HCT116 (cell line): ENCODE measurements at regions not wholly inside any gene's neighbourhood (a gene's known extent, or its start where the extent isn't known, plus 50 kb on each side); places are given as distances from the start of the nearest gene placed in this dataset.

Source experiments
- EZH2phosphoT487 ChIP-seq: fragments of 200-600 bp; IDR thresholded peaks from 2 replicates; pipeline ENCODE4 v1.6.1; 2018; ENCODE audit warnings: antibody characterized with exemption, borderline replicate concordance
- POLR2AphosphoS5 ChIP-seq: IDR thresholded peaks from 2 replicates; pipeline ENCODE4 v1.6.1; 2011; ENCODE audit warnings: mild to moderate bottlenecking, low read depth, low read length, moderate library complexity
- SP1 ChIP-seq: IDR thresholded peaks from 2 replicates; pipeline ENCODE4 v1.6.1; 2012; ENCODE audit warnings: low read depth
- TF ChIP-seq, protein P1 (sequence below), 3 experiments: fragments of 200-600 bp in 1 of 3; sonication (generic) in 1 of 3; IDR thresholded peaks in 2 of 3; conservative IDR thresholded peaks in 1 of 3; 2 replicates each; pipeline ENCODE4 v1.5.1; 2012 to 2017; ENCODE audit warnings: low read depth in 2 of 3, low read length in 2 of 3, antibody characterized with exemption in 1 of 3, borderline replicate concordance in 1 of 3, control low read depth in 1 of 3, mild to moderate bottlenecking in 1 of 3, mixed read lengths in 1 of 3, mixed run types in 1 of 3, moderate library complexity in 1 of 3; ENCODE audit not compliant: insufficient read depth in 1 of 3
- TF ChIP-seq, protein P2 (sequence below): IDR thresholded peaks from 2 replicates; pipeline ENCODE4 v1.6.1; 2012; ENCODE audit warnings: low read depth

DNA sequence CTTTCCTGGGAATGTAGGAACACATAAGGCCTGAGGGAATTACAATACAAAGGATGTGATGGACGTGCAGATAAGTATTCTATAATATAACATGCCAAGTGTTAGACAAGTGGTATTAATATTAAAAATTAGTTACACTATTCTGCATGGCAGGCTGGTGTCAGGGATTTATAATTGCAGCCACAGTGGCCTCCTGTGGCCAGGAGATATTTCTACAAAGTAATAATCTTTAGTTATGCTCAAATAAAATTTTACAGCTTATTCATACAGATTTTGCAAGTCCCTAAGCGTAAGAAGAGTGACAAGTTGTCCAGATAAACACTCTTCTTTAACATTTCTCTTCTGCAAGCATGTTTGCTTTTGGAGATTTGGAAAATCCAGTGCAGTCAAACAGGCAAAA lies 90.4 kb upstream of the CBLN2 start:
- TF ChIP-seq SP1 (no peak), POLR2AphosphoS5 (no peak), EZH2phosphoT487 (no peak)
- TF ChIP-seq, protein P1, sequence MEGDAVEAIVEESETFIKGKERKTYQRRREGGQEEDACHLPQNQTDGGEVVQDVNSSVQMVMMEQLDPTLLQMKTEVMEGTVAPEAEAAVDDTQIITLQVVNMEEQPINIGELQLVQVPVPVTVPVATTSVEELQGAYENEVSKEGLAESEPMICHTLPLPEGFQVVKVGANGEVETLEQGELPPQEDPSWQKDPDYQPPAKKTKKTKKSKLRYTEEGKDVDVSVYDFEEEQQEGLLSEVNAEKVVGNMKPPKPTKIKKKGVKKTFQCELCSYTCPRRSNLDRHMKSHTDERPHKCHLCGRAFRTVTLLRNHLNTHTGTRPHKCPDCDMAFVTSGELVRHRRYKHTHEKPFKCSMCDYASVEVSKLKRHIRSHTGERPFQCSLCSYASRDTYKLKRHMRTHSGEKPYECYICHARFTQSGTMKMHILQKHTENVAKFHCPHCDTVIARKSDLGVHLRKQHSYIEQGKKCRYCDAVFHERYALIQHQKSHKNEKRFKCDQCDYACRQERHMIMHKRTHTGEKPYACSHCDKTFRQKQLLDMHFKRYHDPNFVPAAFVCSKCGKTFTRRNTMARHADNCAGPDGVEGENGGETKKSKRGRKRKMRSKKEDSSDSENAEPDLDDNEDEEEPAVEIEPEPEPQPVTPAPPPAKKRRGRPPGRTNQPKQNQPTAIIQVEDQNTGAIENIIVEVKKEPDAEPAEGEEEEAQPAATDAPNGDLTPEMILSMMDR (IDR thresholded peaks at IDR 0.05 in 2 of 3, conservative IDR thresholded peaks at IDR 0.05 in 1 of 3; ENCODE audit: borderline replicate concordance in 1 of 3, insufficient read depth in 1 of 3, low read depth in 2 of 3, low read length in 2 of 3) = no peak
- TF ChIP-seq, protein P2, sequence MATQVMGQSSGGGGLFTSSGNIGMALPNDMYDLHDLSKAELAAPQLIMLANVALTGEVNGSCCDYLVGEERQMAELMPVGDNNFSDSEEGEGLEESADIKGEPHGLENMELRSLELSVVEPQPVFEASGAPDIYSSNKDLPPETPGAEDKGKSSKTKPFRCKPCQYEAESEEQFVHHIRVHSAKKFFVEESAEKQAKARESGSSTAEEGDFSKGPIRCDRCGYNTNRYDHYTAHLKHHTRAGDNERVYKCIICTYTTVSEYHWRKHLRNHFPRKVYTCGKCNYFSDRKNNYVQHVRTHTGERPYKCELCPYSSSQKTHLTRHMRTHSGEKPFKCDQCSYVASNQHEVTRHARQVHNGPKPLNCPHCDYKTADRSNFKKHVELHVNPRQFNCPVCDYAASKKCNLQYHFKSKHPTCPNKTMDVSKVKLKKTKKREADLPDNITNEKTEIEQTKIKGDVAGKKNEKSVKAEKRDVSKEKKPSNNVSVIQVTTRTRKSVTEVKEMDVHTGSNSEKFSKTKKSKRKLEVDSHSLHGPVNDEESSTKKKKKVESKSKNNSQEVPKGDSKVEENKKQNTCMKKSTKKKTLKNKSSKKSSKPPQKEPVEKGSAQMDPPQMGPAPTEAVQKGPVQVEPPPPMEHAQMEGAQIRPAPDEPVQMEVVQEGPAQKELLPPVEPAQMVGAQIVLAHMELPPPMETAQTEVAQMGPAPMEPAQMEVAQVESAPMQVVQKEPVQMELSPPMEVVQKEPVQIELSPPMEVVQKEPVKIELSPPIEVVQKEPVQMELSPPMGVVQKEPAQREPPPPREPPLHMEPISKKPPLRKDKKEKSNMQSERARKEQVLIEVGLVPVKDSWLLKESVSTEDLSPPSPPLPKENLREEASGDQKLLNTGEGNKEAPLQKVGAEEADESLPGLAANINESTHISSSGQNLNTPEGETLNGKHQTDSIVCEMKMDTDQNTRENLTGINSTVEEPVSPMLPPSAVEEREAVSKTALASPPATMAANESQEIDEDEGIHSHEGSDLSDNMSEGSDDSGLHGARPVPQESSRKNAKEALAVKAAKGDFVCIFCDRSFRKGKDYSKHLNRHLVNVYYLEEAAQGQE = no peak
